Activated CD4-positive, alpha-beta T cell treated with anti-CD3 and anti-CD28 coated beads, Interleukin-2, amount 50 U/mL, for 48 hours (primary cell): ENCODE measurements at regions not wholly inside any gene's neighbourhood (a gene's known extent, or its start where the extent isn't known, plus 50 kb on each side); places are given as distances from the start of the nearest gene placed in this dataset.

ENCODE experiments used
- DNase-seq, 2 experiments: peaks; one replicate each; pipeline ENCODE4 v3.0.0-alpha.2; 2020

DNA sequence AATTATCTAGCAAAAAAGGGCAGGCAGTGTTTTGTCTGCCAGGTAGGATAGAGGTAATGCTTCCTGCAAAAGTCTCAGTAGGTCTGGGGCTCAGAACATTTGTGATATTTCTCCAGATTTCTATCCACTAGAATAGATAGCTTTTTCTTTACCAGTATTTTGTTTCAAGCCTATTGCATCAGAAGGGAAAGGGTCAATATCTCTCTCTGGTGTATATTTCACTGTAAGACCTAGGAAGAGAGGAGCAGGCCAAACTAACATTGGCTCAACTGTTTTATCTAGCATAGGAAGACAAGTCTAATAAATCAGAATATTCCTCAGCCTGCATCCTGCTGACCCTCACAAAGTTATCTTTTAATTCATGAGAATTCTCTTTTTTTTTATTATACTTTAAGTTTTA lies 106.7 kb upstream of the DAAM1 start:
- DNase-seq, result no peak

DNA sequence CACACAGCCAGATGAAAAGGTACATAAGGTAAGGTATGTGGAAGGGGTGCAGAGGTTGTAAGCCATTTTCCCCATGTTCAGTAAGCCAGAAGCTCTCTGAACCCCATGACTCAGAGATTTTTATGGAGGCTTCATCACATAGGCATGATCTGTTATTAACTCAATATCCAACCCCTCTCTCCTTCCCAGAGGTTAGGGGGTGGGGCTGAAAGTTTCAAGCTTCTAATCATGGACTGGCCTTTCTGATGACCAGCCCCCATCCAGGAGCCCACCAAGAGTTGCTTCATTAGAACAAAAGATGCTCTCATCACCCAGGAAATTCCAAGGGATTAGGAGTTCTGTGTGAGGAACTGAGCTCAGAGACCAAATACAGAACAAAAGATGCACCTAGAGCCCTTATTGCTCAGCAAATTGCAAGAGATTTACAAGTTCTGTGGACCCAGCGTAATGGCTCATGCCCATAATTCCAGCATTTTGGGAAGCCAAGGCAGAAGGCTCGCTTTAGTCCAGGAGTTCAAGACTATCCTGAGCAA lies 103.2 kb upstream of the DAAM1 start:
- DNase-seq, result no peak

DNA sequence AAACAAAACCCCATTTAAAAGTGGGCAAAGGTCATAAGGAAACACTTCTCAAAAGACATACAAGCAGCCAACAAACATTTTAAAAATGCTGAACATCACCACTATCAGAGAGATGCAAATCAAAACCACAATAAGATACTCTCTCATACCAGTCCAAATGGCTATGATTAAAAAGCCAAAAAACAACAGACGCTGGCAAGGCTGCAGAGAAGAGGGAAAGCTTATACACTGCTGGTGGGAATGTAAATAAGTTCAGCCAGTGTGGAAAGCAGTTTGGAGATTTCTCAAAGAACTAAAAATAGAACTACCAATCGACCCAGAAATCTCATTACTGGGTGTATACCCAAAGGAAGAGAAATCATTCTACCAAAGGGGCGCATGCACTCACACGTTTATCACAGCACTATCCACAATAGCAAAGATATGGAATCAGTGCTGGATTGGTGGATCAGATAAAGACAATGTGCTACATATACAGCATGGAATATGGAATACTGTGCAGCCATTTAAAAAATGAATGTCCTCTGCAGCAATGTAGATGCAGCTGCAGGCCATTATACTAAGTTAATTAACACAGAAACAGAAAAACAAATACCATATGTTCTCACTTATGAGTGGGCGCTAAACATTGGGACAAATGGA lies 102.1 kb upstream of the DAAM1 start:
- DNase-seq, result no peak

DNA sequence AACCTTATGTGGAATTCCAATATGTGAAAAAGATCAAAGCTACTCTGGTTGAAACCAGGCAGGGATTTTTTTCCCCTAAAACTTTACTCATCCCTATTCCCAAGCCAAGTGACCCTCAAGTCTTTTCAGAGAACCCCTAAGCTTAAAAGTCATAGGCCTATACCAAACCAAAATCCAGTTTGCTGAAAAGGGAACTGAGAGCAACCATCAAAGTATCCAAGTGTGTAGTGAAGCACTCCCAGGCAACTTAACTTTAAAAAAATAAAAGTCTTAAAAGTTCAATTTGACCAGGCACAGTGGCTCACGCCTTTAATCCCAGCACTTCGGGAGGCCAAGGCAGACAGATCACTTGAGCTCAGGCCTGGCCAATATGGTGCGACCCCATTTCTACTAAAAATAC lies 101.2 kb upstream of the DAAM1 start:
- no peak for DNase-seq

DNA sequence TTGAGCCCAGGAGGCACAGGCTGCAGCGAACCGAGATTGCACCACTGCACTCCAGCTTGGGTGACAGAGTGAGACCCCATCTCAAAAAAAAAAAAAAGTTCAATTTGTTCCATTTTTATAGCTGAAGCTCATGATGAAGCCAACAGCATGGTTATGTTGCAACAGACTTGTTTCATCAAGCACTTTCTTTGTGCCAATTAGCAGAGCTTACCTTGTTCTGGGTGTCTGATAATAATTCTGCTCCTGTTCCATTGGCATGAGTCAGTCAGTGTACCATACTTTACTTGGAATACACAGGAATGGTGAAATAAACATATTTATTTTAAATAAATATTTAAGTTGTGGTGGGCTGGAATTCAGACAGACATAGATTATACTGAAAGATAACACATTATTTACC lies 100.8 kb upstream of the DAAM1 start:
- no peak for DNase-seq

DNA sequence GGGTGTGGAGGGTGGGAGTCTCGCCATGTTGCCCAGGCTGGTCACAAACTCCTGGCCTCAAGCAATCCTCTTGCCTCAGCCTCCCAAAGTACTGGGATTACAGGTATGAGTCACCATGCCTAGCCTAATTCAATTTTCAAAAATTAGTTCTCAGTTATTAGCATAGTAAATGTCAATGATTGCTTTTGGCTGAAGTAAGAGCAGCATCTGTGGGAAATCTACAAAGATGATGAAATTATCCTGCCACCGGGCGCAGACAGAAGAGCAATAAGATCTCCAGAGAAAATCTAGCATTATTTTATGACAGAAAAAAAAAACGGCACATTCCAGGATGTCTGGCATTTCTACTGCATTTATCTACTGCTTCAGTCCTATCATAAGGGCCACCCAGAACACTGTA lies 97.9 kb upstream of the DAAM1 start:
- DNase-seq, result no peak

DNA sequence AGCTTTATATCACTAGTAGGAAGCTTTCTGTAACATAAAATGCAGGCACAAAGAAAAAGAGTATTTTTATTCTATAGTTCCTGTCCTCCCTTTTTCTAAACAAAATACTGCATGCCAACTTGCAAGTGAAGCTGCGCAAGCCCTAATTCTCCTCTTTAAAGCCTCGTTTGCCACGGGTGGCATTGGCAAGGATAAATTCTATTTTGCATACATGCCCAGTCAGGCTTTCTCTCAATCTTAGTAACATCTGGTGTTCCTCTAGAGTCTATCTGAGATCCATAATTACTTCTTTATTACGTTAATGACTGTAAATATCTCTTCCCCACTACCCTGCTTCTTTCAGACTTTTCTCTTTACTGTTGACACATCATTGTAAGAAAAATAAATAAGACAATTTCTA lies 97.1 kb upstream of the DAAM1 start:
- DNase-seq, result no peak

DNA sequence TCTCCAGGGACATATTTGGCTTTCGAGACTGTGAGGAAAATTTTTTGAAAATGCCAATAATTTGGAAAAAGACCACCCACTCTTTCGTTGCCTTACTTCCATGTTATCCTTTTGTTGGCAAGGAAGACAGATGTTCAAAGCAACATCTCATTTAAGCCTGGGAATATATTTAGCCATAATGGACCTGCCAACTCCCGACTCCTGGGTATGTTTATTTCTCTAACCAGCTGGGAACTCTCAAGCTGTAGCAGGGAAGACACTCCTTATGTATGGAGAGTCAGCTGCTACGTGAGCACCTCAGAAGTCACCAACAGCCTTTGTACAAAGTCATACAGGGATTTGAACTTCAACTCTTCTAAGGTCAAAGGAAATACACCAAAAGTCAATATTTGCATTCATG lies 96.5 kb upstream of the DAAM1 start:
- no peak for DNase-seq

DNA sequence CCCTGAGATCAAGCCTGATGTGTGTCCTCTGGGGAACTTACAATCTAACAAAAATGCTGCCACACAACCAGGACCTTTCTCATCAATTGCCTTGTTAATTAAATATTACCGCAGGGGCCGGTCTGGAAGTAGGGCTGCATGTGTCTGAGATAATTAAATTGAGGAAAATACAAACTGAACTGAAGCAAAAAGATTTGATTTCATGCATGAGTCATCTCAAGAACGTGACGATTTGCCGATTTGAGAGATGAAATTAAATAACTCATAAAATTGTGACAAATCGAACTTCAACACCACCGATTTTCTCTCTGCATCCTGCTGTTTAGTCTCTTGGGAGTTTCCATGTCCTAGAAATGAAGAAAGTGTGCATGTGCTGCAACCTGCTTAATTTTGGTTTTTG lies 94.6 kb upstream of the DAAM1 start:
- no peak for DNase-seq

DNA sequence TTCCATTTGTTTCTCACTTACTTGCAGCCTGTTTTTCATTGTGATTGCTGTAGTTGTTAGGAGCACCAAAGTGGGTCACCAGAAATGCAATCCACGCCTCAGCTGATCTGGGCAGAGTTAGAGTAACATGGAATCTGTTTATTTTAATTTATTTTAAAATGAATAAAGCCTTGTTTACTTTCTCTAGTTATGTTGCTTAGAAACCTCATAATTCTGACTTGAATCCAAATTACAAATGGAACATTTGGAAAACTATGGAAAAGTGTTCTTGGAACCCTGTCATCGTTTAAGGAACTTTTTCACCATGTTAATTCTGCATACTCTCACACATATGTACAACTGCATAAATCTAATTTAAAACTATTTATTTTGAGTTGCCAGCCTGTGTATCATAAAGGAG lies 92.2 kb upstream of the DAAM1 start:
- no peak for DNase-seq

DNA sequence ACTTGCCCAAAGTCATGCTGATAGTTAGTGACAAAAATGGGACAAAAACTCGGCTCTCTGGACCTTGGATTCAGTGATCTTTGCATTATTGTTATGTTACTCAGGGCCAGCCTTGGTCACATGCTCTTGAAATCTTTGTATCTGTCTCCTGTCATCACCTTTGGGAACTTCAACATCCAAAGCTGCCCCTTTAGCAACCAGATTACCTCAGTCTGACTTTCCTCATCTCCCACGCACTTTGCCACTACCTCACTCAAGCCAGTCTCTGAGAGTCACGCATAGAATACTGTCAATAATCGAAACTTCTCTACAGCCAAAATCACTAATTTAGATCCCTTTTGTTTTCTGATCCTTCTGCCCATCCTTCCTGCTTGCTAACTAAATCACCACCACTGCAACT lies 90.8 kb upstream of the DAAM1 start:
- DNase-seq, result no peak

DNA sequence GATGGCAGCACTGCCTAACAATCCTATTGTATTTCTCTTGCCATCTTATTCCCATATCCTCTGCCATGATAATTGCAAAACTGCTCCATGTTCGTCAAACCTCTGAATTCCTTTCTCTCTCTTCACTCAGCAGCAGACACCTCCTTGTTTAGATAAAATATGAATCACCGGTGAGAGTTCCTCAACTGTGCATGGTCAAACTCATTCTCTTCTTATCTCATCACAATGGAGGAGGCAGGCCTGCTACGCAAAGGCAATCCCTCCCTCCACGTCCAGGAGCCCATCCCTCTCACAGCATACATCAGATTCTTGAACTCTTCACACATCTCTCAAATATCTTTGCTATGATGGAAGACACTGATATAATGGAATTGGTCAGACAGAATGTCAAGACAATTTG lies 90.1 kb upstream of the DAAM1 start:
- DNase-seq, result no peak

DNA sequence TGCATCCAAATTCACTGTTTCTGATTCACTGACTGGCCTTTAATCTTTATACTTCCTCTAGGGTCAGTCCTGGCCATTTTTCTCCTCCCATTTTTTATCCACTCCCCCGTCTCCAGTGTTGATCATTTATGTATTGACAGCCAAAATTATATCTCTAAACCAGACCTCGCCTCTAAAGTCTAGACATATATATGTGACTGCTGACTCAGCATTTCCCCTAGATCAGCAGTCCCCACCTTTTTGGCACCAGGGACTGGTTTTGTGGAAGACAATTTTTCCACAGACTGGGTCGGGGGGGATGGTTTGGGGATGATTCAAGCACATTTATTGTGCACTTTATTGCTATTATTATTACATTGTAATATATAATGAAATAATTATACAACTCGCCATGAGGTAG lies 88.3 kb upstream of the DAAM1 start:
- no peak for DNase-seq

DNA sequence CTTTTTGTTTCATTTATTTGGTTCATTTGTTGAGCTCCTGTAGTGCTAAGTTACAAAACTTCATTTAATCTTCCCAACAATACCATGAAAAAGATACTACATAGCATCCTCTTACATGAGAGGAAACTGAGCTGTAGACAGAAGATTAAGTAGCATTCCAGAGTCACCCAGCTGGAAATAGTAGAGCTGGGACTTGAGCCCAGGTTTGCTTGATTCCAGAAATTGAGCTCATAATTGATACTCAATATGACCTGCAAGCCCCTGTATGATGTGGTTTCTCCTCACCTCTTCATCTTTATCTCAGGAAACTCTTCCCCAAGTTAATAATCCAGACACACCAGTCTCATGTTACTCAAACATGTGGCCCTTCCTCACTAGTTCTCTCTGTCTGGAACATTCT lies 87.0 kb upstream of the DAAM1 start:
- no peak for DNase-seq

DNA sequence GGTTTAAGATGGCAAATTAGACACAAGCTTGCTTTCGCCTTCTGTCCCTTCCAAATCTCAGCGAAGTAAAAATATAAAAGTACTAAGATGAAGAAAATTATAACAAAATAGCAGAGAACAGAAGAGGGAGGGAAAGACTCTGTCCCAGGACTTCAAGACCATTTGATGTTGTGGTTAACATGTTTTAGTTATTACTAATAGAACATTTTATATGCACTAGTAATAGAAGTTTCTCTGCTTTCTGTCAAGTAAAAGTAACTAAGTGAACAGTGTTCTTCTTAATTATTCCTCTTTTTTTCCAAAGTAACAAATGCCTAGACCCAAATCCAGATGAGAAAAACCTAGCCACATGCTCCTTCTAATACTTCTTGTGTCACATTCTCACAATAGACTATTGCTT lies 85.1 kb upstream of the DAAM1 start:
- DNase-seq, result no peak

DNA sequence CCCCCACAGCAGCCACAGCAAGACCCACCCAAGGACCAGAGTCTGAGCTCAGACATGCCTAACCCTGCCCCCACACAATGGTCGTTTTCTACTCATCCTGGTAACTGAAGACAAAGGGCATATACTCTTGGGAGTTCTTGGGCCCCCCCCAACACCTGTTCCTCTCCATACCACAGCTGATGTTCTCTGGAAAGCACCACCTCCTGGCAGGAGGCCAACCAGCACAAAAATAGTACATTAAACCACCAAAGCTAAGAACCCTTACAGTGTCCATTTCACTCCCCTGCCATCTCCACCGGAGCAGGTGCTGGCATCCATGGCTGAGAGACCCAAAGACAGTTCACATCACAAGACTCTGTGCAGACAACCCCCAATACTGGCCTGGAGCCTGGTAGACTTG lies 80.6 kb upstream of the DAAM1 start:
- no peak for DNase-seq

DNA sequence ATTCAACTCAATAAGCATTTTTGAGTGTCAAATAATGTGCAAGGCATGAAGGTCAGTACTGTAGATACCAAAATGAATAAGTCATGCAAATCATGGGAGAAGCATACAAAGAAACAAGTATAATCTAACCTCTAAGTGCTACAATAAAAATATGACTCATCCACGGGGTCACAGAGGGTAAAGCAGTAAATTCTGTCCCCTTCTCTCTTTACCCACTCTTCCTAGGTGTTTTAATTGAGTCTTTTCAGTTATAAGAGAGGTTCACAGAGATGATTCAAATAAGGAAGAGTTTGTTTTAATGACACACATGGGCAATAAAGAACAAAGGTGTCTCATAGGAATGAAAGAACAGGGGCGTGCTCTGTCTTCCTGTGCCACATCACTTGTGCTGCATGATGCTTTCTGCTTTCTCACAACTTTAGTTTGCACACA lies 71.5 kb upstream of the DAAM1 start:
- no peak for DNase-seq

DNA sequence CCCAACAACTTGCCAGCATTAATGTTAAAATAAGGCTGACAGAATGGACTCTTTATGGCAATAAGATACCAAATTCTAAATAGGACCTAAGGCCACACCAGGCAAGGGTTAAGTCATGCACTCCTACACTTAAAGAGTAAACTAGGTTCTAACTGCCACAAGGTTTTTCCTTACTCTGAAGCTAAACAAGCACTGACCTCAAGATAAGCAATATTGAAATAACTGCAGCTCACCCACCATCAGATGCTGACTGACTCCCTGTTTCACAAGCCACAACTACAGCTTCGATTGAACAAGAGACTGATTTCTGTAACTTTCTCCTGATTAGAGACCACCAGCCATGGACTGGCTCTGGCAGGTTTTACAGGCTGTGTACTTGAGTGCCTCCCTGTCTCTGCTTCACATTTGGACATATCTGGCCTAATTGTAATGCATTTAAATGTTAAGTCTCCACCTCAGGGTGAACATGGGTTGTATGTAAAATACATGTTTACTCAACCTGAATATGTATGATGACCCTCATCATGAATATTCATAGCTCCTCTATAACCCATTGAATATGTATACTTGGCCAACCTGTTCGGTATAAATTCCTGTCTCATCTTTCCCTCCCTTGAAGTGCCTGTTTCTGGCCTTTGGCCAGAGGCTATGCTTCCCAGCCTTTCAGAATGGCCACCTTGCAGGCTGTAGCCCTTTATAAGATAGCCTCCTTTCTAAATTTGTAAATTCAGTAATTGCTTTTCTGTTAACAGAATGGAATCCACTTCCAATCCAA lies 70.5 kb upstream of the DAAM1 start:
- no peak for DNase-seq

DNA sequence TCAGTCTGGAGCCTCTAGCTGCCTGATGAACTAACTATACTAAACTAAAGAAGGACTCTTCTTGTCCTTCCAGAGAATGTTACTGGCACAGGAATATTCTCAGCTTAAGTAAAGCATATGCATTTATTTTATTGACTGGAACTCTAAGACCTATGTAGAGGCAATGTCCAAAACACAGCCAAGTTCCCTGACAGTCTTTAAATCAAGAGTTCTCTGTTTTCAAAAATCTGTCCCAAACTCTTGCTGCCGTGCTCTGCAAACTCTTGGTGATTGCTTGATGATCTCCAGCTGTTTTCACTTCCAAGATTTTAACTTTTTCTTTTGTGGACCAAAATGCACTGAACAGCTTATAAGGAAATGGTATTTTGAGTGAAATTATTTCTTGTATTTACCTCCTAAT lies 67.5 kb upstream of the DAAM1 start:
- no peak for DNase-seq

DNA sequence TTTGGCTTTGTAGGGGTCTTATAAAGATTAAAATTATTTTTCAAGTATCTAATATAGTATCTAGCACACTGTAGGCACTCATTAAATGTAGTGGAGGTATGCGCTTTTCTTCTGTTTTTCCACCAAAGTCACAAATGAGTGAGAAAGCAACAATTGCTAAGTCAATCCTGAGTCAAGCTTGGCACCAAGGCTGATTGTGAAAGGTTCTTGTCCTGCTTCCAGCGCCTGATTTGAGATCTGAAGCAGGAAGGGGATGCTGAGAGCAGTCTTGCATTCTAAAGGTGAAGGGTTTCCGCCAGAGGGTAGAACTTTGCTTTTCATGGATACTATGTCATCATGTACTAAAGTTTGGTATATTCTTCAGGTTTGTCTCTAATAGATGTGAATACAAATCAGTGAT lies 64.9 kb upstream of the DAAM1 start:
- DNase-seq, result no peak

DNA sequence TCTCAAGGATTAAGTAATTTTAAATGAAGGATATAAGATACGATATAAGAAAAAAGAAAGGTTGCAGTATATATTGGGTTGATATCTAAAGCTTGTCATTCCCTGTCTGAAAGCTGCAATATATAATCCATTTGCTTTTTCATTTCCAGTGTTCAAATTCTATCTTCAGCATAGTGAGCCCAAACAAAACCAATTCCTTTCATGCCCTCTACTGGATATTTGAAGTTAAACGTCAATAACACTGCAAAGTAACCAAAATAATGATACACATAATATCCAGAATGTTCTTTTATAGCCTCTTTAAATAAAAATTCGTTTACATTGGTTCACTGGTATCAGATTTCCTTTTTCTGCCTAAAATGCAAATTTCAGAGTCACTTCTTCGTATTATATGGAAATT lies 64.5 kb upstream of the DAAM1 start:
- no peak for DNase-seq

DNA sequence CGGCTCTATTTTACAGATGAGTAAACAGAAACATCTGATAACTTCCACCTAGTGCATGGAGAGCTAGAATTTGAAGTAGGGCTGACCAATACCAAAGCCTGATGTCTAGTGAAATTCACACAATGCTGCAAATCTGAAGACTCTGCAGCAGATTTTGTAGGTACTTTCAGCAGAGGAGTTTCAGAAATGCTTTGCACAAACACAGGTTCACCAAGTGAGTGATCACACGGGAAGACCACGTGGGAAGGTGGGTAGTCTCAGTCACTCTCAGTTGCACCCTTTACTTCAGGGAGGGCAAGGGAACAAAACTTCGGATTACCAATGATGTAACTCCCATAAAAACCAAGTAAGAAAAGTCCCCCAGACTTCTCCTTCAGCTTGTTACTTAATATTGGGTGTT lies 63.3 kb upstream of the DAAM1 start:
- no peak for DNase-seq

DNA sequence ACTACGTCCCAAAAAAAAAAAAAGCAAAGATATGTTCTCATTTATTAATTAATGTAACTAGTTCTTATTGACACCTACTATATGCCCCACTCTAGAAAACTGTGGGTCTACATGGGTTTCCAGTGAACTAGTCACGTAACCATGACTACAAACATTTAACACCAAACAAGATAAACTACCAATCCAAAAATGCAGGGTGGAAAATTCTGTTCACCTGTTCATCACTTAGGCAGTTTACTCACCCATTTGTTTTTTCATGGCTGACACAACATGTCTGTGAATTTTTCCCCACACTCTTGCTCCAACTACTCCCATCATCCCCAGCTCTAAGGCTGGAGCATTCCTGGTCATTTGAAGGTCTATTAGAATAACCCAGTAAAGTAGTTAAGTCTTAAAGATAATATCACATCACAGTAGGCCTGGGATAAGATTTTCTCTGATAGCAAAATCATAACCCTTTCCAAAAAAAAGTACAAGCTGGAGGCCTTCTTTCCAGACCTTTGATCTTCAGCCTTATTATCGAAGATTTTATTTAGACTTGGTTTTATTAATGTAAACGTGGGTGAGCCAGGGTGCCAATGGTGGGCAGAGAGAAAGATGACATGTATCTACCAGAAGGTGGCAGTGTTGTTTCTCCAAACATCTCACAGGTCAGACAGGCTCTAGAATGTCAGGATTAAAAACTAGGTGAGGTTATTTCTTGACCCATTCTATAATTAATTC lies 61.6 kb upstream of the DAAM1 start:
- peak; percentile 5 to 6 for DNase-seq

DNA sequence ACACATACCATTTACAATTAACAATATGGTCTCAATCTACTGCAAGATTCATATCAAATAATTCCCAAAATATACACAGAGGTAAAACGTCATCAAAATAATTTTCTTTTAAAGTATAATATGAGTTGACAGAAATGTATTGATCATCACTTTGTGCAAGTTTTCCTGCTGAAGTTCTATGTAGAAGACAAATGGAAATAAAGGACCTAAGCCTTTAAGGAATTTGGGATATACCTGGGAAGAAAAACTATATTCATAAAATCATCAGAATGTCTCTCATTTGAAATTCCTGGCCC lies 61.1 kb upstream of the DAAM1 start:
- DNase-seq, result no peak
